AG04450 (cell line): ENCODE measurements at regions not wholly inside any gene's neighbourhood (a gene's known extent, or its start where the extent isn't known, plus 50 kb on each side); places are given as distances from the start of the nearest gene placed in this dataset.

Experiments used
- CTCF ChIA-PET: fragments of 300-600, 350-600 bp; formaldehyde crosslinking; extraction: SDS; loops from one replicate; lab custom pipeline; 2022; ENCODE audit warnings: antibody characterized with exemption, inconsistent platforms; lab: Charles Lee
- POLR2A ChIA-PET: fragments of 350-600 bp; formaldehyde crosslinking; extraction: SDS; loops from one replicate; lab custom pipeline; 2021; ENCODE audit warnings: antibody characterized with exemption, inconsistent platforms; lab: Yijun Ruan, JAX
- DNase-seq: peaks from one replicate; pipeline ENCODE4 v3.0.0-alpha.2; 2011; ENCODE audit warnings: low read depth, low spot score
- H3K27ac ChIP-seq: one replicate; pipeline ENCODE4 v1.5.1; 2012; ENCODE audit warnings: low read depth, low read length, control low read depth
- H3K27me3 ChIP-seq: one replicate; pipeline ENCODE4 v1.6.0; 2012; ENCODE audit warnings: low read length; ENCODE audit not compliant: control insufficient read depth, insufficient read depth
- H3K4me3 ChIP-seq: 2 replicates; pipeline ENCODE4 v1.5.1; 2011; ENCODE audit warnings: mild to moderate bottlenecking, low read depth, low read length, control low read depth
- H3K9me3 ChIP-seq: 2 replicates; pipeline ENCODE4 v1.5.1; 2012; ENCODE audit warnings: low read length; ENCODE audit not compliant: control insufficient read depth, insufficient read depth
- TF ChIP-seq, protein P1 (sequence below): IDR thresholded peaks from 2 replicates; pipeline ENCODE4 v1.5.1; 2011; ENCODE audit warnings: low read depth, low read length, control low read depth, inconsistent platforms

DNA sequence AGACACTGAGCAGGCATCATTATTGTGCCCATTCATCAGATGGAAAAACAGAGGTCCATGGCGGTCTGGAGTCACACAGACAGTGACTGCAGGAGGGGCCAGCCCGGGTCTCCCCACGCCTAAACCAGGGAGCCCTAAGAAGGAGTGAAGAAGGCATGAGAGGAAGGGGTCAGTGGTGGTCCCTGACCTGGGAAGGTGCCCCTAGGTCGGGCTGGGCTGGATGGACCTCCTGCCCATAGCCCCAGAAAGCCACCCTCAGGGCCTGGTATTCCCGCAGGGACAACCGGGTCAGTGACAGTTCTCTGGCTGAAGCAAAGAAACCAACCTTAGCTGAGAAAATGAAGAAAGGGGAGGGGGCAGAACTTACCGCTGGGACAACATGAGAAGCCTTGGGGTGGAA, 163.4 kb upstream of the C1orf174 start:
- Histone ChIP-seq H3K9me3 (peaks cover 66% of the 10 kb centered on the region), H3K4me3 (no peak overlapping the region), H3K27me3 (no peaks in the 10 kb centered on the region), H3K27ac (no peak overlapping the region)
- TF ChIP-seq, protein P1, sequence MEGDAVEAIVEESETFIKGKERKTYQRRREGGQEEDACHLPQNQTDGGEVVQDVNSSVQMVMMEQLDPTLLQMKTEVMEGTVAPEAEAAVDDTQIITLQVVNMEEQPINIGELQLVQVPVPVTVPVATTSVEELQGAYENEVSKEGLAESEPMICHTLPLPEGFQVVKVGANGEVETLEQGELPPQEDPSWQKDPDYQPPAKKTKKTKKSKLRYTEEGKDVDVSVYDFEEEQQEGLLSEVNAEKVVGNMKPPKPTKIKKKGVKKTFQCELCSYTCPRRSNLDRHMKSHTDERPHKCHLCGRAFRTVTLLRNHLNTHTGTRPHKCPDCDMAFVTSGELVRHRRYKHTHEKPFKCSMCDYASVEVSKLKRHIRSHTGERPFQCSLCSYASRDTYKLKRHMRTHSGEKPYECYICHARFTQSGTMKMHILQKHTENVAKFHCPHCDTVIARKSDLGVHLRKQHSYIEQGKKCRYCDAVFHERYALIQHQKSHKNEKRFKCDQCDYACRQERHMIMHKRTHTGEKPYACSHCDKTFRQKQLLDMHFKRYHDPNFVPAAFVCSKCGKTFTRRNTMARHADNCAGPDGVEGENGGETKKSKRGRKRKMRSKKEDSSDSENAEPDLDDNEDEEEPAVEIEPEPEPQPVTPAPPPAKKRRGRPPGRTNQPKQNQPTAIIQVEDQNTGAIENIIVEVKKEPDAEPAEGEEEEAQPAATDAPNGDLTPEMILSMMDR, result no peak
- POLR2A ChIA-PET, result no interaction called here
- DNase-seq, result no peak
- CTCF ChIA-PET, result no interaction called here

- Histone ChIP-seq H3K27me3 (no peaks in the 10 kb centered on the region), H3K9me3 (peaks cover 66% of the 10 kb centered on the region), H3K4me3 (no peak overlapping the region), H3K27ac (no peak overlapping the region)
- DNase-seq, result no peak
- TF ChIP-seq, protein P1, result no peak
- POLR2A ChIA-PET, result no interaction called here
- CTCF ChIA-PET, result no interaction called here
These were observed 164.2 kb upstream of the C1orf174 start for GRCh38 chr1:4064150-4064889.

DNA sequence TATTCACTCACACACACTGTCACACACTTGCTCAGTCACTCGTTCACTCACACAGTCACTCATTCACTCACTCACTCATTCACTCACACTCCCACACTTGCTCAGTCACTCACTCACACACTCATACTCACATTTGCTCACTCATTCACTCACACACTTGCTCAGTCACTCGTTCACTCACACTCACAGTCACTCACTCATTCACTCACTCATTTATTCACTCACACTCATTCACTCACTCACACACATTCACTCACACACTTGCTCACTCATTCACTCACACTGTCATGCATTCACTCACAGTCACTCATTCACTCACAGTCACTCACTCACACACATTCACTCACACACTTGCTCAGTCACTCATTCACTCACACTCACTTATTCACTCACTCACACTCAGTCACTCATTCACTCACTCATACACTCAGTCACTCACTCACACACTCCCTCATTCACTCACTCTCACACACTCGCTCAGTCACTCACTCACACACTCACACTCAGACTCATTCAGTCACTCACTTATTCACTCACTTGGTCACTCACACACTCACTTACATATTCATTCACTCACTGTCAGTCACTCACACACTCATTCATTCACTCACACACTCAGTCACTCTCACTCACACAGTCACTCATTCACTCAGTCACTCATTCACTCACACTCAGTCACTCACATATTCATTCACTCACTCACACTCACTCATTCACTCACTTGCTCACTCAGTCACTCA, 167.0 kb upstream of the C1orf174 start:
- Histone ChIP-seq H3K4me3 (no peak overlapping the region), H3K27me3 (no peaks in the 10 kb centered on the region), H3K27ac (no peak overlapping the region), H3K9me3 (peaks cover 56% of the 10 kb centered on the region)
- CTCF ChIA-PET, result no interaction called here
- TF ChIP-seq, protein P1, result no peak
- POLR2A ChIA-PET, result no interaction called here
- no peak for DNase-seq

GRCh38 chr1:4068076-4068475, 168.0 kb upstream of the C1orf174 start:
- ChIA-PET POLR2A (no interaction called here), CTCF (no interaction called here)
- H3K9me3 ChIP-seq, result peaks cover 55% of the 10 kb centered on the region
- H3K27ac ChIP-seq, result no peak overlapping the region
- TF ChIP-seq, protein P1, result no peak
- no peak overlapping the region for H3K4me3 ChIP-seq
- H3K27me3 ChIP-seq, result no peaks in the 10 kb centered on the region
- DNase-seq, result no peak

DNA sequence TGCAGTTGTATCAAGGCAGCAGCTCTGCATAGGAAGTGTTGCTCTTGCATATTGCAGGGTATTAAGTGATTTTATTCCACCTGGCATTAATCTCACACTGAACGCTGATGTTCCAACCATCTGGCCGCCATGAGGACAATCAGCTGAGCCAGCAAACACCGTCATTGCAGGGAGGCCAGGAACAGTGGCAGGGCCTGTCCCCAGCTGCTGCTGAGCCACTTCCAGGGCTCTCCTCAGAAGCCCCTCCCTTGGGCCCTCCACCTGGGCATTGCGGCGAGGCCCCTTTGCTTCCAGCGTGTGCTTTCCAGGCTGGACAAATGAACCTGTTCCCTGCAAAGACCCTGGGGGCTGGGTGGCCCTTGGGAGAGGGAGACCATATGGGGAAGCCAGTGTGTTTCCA, 171.6 kb upstream of the C1orf174 start:
- ChIA-PET POLR2A (no interaction called here), CTCF (no interaction called here)
- no peak overlapping the region for H3K27ac ChIP-seq
- H3K9me3 ChIP-seq, result peaks cover 76% of the 10 kb centered on the region
- DNase-seq, result no peak
- no peak overlapping the region for H3K4me3 ChIP-seq
- TF ChIP-seq, protein P1, result no peak
- H3K27me3 ChIP-seq, result no peaks in the 10 kb centered on the region
